ENCODE measurements at regions not wholly inside any gene's neighbourhood (a gene's known extent, or its start where the extent isn't known, plus 50 kb on each side); places are given as distances from the start of the nearest gene placed in this dataset.

DNA sequence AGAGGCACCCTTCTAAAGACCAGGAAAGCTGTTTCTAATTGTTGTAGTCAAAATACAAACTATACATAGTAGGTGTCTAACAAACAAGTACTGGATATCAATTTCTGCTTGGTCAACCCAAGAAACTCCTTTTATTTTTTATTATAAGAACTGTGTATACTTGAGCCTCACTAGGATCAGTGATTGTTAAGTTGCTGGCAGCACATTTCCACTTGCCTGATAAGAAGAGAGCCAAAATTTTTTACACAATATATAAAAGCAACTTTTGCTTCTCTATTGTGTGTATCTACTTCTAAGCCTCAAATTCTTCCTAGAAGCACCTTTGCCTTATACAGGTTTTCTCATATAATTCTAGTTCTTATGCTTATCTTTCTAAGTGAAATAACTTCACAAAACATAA, 703.0 kb upstream of the EPHA5 start:
- TF ChIP-seq, protein P1, sequence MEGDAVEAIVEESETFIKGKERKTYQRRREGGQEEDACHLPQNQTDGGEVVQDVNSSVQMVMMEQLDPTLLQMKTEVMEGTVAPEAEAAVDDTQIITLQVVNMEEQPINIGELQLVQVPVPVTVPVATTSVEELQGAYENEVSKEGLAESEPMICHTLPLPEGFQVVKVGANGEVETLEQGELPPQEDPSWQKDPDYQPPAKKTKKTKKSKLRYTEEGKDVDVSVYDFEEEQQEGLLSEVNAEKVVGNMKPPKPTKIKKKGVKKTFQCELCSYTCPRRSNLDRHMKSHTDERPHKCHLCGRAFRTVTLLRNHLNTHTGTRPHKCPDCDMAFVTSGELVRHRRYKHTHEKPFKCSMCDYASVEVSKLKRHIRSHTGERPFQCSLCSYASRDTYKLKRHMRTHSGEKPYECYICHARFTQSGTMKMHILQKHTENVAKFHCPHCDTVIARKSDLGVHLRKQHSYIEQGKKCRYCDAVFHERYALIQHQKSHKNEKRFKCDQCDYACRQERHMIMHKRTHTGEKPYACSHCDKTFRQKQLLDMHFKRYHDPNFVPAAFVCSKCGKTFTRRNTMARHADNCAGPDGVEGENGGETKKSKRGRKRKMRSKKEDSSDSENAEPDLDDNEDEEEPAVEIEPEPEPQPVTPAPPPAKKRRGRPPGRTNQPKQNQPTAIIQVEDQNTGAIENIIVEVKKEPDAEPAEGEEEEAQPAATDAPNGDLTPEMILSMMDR (IDR thresholded peaks at IDR 0.05), result no peak
- no peak for TF ChIP-seq POLR2A (IDR thresholded peaks at IDR 0.05)
